ENCODE measurements at regions not wholly inside any gene's neighbourhood (a gene's known extent, or its start where the extent isn't known, plus 50 kb on each side); places are given as distances from the start of the nearest gene placed in this dataset.

DNA sequence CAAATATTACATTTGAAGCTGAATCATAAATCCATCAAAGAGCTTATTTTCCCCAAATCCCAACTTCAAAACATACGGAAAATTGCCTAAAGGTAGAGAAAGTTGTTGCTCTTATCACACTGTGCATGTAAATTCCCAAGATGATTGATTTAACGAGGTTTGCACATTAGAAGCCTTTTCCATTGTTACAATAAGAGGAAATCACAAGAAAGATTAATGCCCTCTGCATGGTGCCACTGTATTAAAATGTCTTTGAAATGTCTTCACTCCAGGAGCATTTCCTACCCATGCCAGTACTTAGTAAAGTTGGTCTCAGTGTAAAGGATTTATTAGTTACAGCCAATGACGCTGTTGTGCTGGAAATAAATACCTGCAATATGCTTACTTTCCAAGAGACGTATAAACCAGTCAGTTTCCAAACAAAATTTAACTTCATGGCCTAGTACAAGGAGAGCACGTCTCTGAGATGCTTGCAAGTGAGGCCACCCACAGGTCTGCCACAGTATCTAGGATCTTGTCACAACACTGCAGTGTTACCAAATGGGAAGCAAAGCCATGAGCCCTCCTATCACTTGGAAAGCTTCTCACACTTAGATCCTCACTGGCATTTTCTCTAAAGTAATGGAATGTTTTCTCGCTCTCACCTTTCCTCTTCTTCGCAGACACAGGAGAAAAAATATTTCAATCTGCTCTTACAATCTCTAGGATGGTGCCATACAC is 112.4 kb downstream of the CETN3 start:
- Histone ChIP-seq H3K27me3 (no peaks in the 10 kb centered on the region), H3K36me3 (no peaks in the 10 kb centered on the region), H3K9me3 (no peaks in the 10 kb centered on the region), H3K4me1 (no peaks in the 10 kb centered on the region), H3K4me3 (no peak overlapping the region), H3K27ac (no peak overlapping the region)
- TF ChIP-seq POLR2AphosphoS5 (IDR thresholded peaks at IDR 0.05; ENCODE audit: insufficient read depth in 1 of 2, low read depth in 1 of 2) = no peak
- no peak for TF ChIP-seq POLR2A (IDR thresholded peaks at IDR 0.05)
- TF ChIP-seq, protein P1, sequence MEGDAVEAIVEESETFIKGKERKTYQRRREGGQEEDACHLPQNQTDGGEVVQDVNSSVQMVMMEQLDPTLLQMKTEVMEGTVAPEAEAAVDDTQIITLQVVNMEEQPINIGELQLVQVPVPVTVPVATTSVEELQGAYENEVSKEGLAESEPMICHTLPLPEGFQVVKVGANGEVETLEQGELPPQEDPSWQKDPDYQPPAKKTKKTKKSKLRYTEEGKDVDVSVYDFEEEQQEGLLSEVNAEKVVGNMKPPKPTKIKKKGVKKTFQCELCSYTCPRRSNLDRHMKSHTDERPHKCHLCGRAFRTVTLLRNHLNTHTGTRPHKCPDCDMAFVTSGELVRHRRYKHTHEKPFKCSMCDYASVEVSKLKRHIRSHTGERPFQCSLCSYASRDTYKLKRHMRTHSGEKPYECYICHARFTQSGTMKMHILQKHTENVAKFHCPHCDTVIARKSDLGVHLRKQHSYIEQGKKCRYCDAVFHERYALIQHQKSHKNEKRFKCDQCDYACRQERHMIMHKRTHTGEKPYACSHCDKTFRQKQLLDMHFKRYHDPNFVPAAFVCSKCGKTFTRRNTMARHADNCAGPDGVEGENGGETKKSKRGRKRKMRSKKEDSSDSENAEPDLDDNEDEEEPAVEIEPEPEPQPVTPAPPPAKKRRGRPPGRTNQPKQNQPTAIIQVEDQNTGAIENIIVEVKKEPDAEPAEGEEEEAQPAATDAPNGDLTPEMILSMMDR (IDR thresholded peaks at IDR 0.05) = no peak
- DNase-seq (ENCODE audit: extremely low spot score in 2 of 2) = no peak
- intact Hi-C loops (cut with DNase I) = no loop called here

DNA sequence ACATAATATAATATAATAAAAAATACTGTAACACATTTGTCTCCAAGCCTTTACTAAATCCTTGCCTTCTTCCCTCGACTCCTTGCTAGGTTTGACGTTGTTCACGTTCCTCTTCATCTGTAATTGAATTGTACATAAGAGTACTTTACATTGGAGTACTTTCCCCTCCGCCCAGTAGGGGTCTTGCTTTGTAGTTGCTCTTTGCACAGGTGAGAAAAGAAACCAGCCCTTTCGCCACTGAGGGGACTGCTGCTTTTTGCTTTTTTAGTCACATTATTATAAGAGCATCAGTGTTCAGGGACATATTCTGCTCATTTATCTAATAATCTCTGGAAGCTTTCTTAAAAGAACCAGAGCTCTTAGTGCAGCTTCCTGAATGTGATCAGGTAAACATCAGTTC is 115.0 kb downstream of the CETN3 start:
- intact Hi-C loops (cut with DNase I) = no loop called here
- H3K27me3 ChIP-seq = no peaks in the 10 kb centered on the region
- DNase-seq (ENCODE audit: extremely low spot score in 2 of 2) = no peak
- no peak overlapping the region for H3K27ac ChIP-seq
- no peaks in the 10 kb centered on the region for H3K36me3 ChIP-seq
- H3K4me3 ChIP-seq = no peak overlapping the region
- H3K9me3 ChIP-seq = no peaks in the 10 kb centered on the region
- TF ChIP-seq POLR2A (IDR thresholded peaks at IDR 0.05) = no peak
- TF ChIP-seq, protein P1 (IDR thresholded peaks at IDR 0.05) = no peak
- no peak for TF ChIP-seq POLR2AphosphoS5 (IDR thresholded peaks at IDR 0.05; ENCODE audit: insufficient read depth in 1 of 2, low read depth in 1 of 2)
- no peaks in the 10 kb centered on the region for H3K4me1 ChIP-seq

DNA sequence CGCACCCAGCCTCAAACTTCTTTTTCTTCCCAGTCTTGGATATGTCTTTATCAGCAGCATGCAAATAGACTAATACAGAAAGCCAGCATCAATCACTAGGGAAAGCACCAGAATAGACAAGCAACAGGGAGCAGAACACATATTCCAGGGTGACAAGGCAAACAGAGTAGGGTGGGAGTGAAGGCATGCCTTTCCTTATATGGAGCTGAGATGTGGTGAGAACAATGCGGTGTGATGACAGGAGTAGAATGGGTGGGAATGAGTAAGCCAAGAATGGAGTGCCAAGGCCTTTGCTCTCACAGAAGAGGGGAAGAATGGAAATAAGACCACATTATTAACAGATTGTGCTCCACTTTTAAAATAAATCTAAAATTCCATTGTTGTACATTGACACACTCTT is 115.6 kb downstream of the CETN3 start:
- H3K4me1 ChIP-seq = no peaks in the 10 kb centered on the region
- intact Hi-C loops (cut with DNase I) = no loop called here
- no peak overlapping the region for H3K4me3 ChIP-seq
- H3K27me3 ChIP-seq = no peaks in the 10 kb centered on the region
- no peak overlapping the region for H3K27ac ChIP-seq
- TF ChIP-seq POLR2A (IDR thresholded peaks at IDR 0.05) (no peak), POLR2AphosphoS5 (IDR thresholded peaks at IDR 0.05; ENCODE audit: insufficient read depth in 1 of 2, low read depth in 1 of 2) (no peak)
- no peaks in the 10 kb centered on the region for H3K36me3 ChIP-seq
- no peak for DNase-seq (ENCODE audit: extremely low spot score in 2 of 2)
- no peaks in the 10 kb centered on the region for H3K9me3 ChIP-seq

DNA sequence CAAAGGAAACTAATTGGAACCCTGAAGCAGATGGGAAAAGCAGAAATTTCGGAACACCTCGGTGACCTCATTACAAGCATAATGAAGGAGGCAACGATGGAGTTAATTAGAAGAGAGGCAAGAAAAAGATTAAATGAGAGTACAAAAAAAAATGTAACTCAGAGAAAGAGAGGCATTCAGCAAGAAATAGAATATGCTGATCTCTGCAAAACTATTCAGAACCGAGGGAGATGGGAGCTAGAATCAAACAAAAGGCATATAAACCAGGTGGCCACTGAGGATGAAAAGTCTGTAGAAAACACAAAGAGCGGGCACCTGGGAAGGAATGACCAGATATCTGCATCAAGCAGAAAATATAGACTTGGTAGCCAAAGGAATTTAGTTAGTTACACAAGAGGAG is 118.9 kb downstream of the CETN3 start:
- intact Hi-C loops (cut with DNase I) = no loop called here
- Histone ChIP-seq H3K4me1 (no peaks in the 10 kb centered on the region), H3K36me3 (no peaks in the 10 kb centered on the region), H3K4me3 (no peak overlapping the region), H3K27me3 (no peaks in the 10 kb centered on the region), H3K9me3 (no peaks in the 10 kb centered on the region), H3K27ac (no peak overlapping the region)
- TF ChIP-seq POLR2A (IDR thresholded peaks at IDR 0.05) (no peak), POLR2AphosphoS5 (IDR thresholded peaks at IDR 0.05; ENCODE audit: insufficient read depth in 1 of 2, low read depth in 1 of 2) (no peak)
- TF ChIP-seq, protein P1 (IDR thresholded peaks at IDR 0.05) = no peak
- DNase-seq (ENCODE audit: extremely low spot score in 2 of 2) = no peak

DNA sequence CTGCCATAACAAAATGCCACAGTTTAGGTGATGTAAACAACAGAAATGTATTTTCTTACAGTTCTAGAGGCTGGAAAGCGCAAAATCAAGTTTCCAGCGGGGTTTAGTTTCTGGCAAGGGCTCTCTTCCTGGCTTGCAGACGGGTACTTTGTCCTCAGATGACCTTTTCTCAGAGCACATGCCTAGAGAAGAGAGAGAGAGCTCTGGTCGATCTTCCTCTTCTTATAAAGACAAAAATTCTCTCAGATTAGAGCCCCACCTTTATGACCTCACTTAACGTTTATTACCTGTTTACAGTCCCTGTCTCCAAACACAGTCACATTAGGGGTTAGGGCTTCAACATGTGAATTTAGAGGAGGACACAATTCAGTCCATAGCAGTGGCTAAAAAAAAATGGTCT is 119.7 kb downstream of the CETN3 start:
- H3K9me3 ChIP-seq = no peaks in the 10 kb centered on the region
- H3K4me1 ChIP-seq = no peaks in the 10 kb centered on the region
- intact Hi-C loops (cut with DNase I) = no loop called here
- TF ChIP-seq POLR2AphosphoS5 (IDR thresholded peaks at IDR 0.05; ENCODE audit: insufficient read depth in 1 of 2, low read depth in 1 of 2) (no peak), POLR2A (IDR thresholded peaks at IDR 0.05) (no peak)
- TF ChIP-seq, protein P1 (IDR thresholded peaks at IDR 0.05) = no peak
- DNase-seq (ENCODE audit: extremely low spot score in 2 of 2) = no peak
- no peak overlapping the region for H3K4me3 ChIP-seq
- H3K36me3 ChIP-seq = no peaks in the 10 kb centered on the region
- no peak overlapping the region for H3K27ac ChIP-seq
- no peaks in the 10 kb centered on the region for H3K27me3 ChIP-seq
